BE2C (cell line): ENCODE measurements at regions not wholly inside any gene's neighbourhood (a gene's known extent, or its start where the extent isn't known, plus 50 kb on each side); places are given as distances from the start of the nearest gene placed in this dataset.

Experiments
- DNase-seq: peaks from one replicate; pipeline ENCODE4 v3.0.0-alpha.2; 2020
- H3K27me3 ChIP-seq: fragments of 250-450 bp; sonication (Bioruptor Pico); 2 replicates; pipeline ENCODE4 v1.5.1; 2020; ENCODE audit warnings: mild to moderate bottlenecking
- H3K36me3 ChIP-seq: fragments of 250-450 bp; sonication (Bioruptor Pico); 2 replicates; pipeline ENCODE4 v1.5.1; 2020; ENCODE audit warnings: mild to moderate bottlenecking
- H3K4me1 ChIP-seq: fragments of 250-450 bp; sonication (Bioruptor Pico); 2 replicates; pipeline ENCODE4 v1.5.1; 2020
- H3K4me3 ChIP-seq: 2 replicates; pipeline ENCODE4 v1.5.1; 2011; ENCODE audit warnings: low read depth, low read length
- H3K9me3 ChIP-seq: fragments of 250-450 bp; sonication (Bioruptor Pico); 2 replicates; pipeline ENCODE4 v1.5.1; 2020
- CTCF ChIP-seq: IDR thresholded peaks from 2 replicates; pipeline ENCODE4 v1.5.1; 2012; ENCODE audit warnings: mild to moderate bottlenecking, low read depth, low read length

GRCh38 chr5:155441849-155442248 is 428.3 kb downstream of the KIF4B start:
- Histone ChIP-seq H3K36me3 (no peaks in the 10 kb centered on the region), H3K4me3 (no peak overlapping the region), H3K27me3 (no peaks in the 10 kb centered on the region), H3K4me1 (no peaks in the 10 kb centered on the region), H3K9me3 (no peaks in the 10 kb centered on the region)
- no peak for DNase-seq
- no peak for TF ChIP-seq CTCF

- no peak for DNase-seq
Measured at GRCh38 chr5:155451106-155451505, 437.6 kb downstream of the KIF4B start.

DNA sequence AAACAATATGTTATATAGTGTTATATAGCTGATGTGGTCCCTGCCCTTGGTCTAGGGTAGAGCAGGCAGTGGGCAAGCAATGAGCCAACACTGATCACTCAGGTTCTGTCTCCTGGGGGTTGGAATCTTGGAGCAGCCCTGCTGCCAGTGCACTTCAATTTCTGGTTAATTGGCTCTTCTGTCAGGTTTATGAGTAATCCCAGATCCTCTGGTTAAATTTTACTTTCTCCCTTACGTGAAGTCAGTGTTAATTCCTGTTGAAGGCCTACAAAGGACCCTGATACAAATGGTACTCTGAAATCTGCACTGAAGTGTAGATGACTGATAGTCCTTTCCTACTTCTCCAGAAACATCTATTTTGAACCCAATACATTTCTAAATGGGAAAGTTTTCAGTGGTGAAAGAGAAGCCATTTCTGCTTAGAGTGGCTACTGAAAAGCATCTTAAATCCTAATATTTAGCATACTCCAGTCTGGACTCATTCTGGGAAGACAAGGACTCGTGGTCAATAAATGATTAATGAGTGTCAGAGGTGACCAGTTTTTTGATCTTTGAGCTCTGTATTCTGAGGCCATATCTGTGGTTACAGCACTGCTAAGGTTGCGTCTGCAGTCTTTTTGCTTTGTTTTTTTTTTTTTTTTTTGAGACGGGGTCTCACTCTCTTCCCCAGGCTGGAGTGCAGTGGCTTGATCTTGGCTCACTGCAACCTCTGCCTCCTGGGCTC is 442.4 kb downstream of the KIF4B start:
- no peaks in the 10 kb centered on the region for H3K4me1 ChIP-seq
- no peaks in the 10 kb centered on the region for H3K36me3 ChIP-seq
- H3K27me3 ChIP-seq: no peaks in the 10 kb centered on the region
- TF ChIP-seq CTCF: no peak
- no peak for DNase-seq
- no peak overlapping the region for H3K4me3 ChIP-seq
- no peaks in the 10 kb centered on the region for H3K9me3 ChIP-seq

More at GRCh38 chr5:155451106-155451505, 437.6 kb downstream of the KIF4B start:
- Histone ChIP-seq H3K4me3 (no peak overlapping the region), H3K36me3 (no peaks in the 10 kb centered on the region), H3K9me3 (no peaks in the 10 kb centered on the region), H3K27me3 (no peaks in the 10 kb centered on the region), H3K4me1 (no peaks in the 10 kb centered on the region)
- TF ChIP-seq CTCF: no peak

- no peaks in the 10 kb centered on the region for H3K27me3 ChIP-seq
- no peak for DNase-seq
- TF ChIP-seq CTCF: no peak
- no peak overlapping the region for H3K4me3 ChIP-seq
- H3K4me1 ChIP-seq: no peaks in the 10 kb centered on the region
- H3K36me3 ChIP-seq: no peaks in the 10 kb centered on the region
- no peaks in the 10 kb centered on the region for H3K9me3 ChIP-seq
Measured at GRCh38 chr5:155459889-155460500, 446.4 kb downstream of the KIF4B start.

DNA sequence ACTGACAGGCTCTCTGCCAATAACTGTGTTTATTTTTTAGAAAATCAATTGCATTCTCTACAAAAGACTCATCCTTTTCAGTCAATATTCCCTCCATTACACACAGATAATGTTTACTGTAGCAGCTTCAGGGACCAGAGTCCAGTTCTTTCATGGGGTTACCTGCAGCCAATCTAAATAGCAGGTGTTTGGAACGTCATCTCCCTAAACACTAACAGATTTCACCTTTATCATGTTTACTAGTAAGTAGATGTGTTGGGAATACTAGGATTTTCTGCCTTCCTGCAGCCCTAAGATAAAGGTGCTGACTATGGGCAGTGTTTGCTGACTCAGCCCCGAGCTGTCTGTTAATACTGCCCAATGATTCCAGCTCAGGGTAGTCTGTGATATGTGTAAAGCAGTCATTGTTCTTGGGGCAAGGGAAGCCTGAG is 447.0 kb downstream of the KIF4B start:
- Histone ChIP-seq H3K36me3 (no peaks in the 10 kb centered on the region), H3K4me1 (no peaks in the 10 kb centered on the region), H3K9me3 (no peaks in the 10 kb centered on the region), H3K27me3 (no peaks in the 10 kb centered on the region), H3K4me3 (no peak overlapping the region)
- no peak for DNase-seq
- TF ChIP-seq CTCF: no peak

GRCh38 chr5:155461304-155461703 is 447.7 kb downstream of the KIF4B start:
- Histone ChIP-seq H3K4me3 (no peak overlapping the region), H3K36me3 (no peaks in the 10 kb centered on the region), H3K4me1 (no peaks in the 10 kb centered on the region), H3K9me3 (no peaks in the 10 kb centered on the region), H3K27me3 (no peaks in the 10 kb centered on the region)
- TF ChIP-seq CTCF: no peak
- no peak for DNase-seq
